ENCODE measurements at regions not wholly inside any gene's neighbourhood (a gene's known extent, or its start where the extent isn't known, plus 50 kb on each side); places are given as distances from the start of the nearest gene placed in this dataset.

DNA sequence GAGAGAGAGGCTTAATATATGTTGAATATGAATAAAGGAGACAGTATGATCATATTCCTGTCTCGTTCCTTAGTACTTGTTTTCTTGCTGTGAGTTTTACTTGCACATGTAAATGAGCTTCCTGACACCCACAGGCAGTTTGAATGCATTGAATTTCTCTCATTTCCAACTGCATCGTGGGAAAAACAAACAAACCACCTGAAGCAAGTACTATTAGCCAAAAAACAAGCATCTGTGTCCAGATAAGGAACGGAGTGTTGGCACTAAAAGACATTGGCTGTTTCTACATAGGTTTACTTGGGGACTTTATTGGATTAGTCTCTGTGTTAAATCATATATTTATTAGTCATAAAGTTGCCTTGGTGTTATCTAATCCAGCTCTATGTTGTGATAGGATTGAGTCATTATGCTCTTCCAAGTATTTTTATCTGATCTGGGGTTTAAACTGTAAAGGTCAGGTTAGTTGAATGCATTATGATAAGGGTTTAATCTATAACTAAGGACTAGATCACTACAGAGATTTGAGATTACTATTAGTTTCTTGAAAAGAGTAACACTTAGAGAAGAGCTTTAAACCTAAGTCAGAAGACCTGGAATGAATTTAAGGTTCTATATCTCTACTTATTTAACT, 339.0 kb upstream of the SPANXN4 start:
- Histone ChIP-seq H3K4me3 (replicated peaks; ENCODE audit: insufficient read depth, low read length) (no peak overlapping the region), H3K27me3 (ENCODE audit: insufficient read depth, poor library complexity, severe bottlenecking) (no peaks in the 10 kb centered on the region), H3K27ac (replicated peaks) (no peak overlapping the region)
- no peak for DNase-seq (ENCODE audit: low read depth in 1 of 2, low spot score in 1 of 2)
- TF ChIP-seq POLR2AphosphoS5 (IDR thresholded peaks at IDR 0.05; ENCODE audit: low read depth) = no peak
- TF ChIP-seq, protein P1, sequence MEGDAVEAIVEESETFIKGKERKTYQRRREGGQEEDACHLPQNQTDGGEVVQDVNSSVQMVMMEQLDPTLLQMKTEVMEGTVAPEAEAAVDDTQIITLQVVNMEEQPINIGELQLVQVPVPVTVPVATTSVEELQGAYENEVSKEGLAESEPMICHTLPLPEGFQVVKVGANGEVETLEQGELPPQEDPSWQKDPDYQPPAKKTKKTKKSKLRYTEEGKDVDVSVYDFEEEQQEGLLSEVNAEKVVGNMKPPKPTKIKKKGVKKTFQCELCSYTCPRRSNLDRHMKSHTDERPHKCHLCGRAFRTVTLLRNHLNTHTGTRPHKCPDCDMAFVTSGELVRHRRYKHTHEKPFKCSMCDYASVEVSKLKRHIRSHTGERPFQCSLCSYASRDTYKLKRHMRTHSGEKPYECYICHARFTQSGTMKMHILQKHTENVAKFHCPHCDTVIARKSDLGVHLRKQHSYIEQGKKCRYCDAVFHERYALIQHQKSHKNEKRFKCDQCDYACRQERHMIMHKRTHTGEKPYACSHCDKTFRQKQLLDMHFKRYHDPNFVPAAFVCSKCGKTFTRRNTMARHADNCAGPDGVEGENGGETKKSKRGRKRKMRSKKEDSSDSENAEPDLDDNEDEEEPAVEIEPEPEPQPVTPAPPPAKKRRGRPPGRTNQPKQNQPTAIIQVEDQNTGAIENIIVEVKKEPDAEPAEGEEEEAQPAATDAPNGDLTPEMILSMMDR (IDR thresholded peaks at IDR 0.05; ENCODE audit: insufficient read depth, low read length) = no peak
- TF ChIP-seq, protein P2, sequence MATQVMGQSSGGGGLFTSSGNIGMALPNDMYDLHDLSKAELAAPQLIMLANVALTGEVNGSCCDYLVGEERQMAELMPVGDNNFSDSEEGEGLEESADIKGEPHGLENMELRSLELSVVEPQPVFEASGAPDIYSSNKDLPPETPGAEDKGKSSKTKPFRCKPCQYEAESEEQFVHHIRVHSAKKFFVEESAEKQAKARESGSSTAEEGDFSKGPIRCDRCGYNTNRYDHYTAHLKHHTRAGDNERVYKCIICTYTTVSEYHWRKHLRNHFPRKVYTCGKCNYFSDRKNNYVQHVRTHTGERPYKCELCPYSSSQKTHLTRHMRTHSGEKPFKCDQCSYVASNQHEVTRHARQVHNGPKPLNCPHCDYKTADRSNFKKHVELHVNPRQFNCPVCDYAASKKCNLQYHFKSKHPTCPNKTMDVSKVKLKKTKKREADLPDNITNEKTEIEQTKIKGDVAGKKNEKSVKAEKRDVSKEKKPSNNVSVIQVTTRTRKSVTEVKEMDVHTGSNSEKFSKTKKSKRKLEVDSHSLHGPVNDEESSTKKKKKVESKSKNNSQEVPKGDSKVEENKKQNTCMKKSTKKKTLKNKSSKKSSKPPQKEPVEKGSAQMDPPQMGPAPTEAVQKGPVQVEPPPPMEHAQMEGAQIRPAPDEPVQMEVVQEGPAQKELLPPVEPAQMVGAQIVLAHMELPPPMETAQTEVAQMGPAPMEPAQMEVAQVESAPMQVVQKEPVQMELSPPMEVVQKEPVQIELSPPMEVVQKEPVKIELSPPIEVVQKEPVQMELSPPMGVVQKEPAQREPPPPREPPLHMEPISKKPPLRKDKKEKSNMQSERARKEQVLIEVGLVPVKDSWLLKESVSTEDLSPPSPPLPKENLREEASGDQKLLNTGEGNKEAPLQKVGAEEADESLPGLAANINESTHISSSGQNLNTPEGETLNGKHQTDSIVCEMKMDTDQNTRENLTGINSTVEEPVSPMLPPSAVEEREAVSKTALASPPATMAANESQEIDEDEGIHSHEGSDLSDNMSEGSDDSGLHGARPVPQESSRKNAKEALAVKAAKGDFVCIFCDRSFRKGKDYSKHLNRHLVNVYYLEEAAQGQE (IDR thresholded peaks at IDR 0.05; ENCODE audit: insufficient replicate concordance, low read depth) = no peak
- TF ChIP-seq GABPA (IDR thresholded peaks at IDR 0.05; ENCODE audit: low read depth) = no peak
- TF ChIP-seq SPI1 (IDR thresholded peaks at IDR 0.05; ENCODE audit: borderline replicate concordance, low read depth) = no peak

DNA sequence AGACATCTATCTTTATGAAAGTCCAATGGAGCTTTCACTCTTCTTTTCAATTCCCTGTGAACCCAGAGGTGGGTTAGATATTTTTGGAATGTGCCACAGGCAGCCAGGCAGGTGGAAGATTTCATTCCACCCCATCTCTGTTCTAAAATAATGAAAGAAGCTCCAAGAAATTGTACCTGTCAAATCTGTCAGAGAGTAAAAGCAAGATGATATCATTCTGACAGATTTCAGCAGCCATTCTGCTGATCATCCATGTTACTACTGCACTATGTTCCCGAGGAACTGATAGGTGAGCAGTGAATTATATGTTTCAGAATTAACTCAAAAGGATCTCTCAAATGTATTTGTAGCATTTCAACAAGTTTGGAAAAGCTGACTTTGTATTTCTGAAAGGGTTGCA, 339.5 kb upstream of the SPANXN4 start:
- Histone ChIP-seq H3K4me3 (replicated peaks; ENCODE audit: insufficient read depth, low read length) (no peak overlapping the region), H3K27me3 (ENCODE audit: insufficient read depth, poor library complexity, severe bottlenecking) (no peaks in the 10 kb centered on the region), H3K27ac (replicated peaks) (no peak overlapping the region)
- DNase-seq (ENCODE audit: low read depth in 1 of 2, low spot score in 1 of 2) = no peak
- no peak for TF ChIP-seq GABPA (IDR thresholded peaks at IDR 0.05; ENCODE audit: low read depth)
- TF ChIP-seq, protein P2 (IDR thresholded peaks at IDR 0.05; ENCODE audit: insufficient replicate concordance, low read depth) = no peak
- no peak for TF ChIP-seq POLR2AphosphoS5 (IDR thresholded peaks at IDR 0.05; ENCODE audit: low read depth)
- TF ChIP-seq, protein P1 (IDR thresholded peaks at IDR 0.05; ENCODE audit: insufficient read depth, low read length) = no peak
- no peak for TF ChIP-seq SPI1 (IDR thresholded peaks at IDR 0.05; ENCODE audit: borderline replicate concordance, low read depth)

DNA sequence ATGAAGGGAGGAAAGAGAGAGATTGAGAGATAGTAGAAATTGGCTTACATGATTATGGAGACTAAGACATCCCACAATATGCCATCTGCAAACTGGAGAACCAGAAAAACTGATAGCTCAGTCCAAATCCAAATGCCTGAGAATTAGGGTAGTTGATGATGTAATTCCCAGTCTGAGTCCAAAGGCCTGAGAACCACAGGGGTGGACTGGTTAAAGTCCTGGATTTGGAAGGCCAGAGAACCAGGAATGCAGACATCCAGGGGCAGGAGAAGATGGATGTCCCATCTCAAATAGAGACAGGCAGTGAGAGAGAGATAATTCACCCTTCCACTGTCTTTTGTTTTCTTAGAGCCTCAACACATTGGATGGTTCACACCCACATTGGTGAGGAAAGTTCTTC, 345.7 kb upstream of the SPANXN4 start:
- TF ChIP-seq GABPA (IDR thresholded peaks at IDR 0.05; ENCODE audit: low read depth) (no peak), POLR2AphosphoS5 (IDR thresholded peaks at IDR 0.05; ENCODE audit: low read depth) (no peak), SPI1 (IDR thresholded peaks at IDR 0.05; ENCODE audit: borderline replicate concordance, low read depth) (no peak)
- TF ChIP-seq, protein P1 (IDR thresholded peaks at IDR 0.05; ENCODE audit: insufficient read depth, low read length) = no peak
- TF ChIP-seq, protein P2 (IDR thresholded peaks at IDR 0.05; ENCODE audit: insufficient replicate concordance, low read depth) = no peak
- DNase-seq (ENCODE audit: low read depth in 1 of 2, low spot score in 1 of 2) = no peak
- H3K4me3 ChIP-seq (replicated peaks; ENCODE audit: insufficient read depth, low read length) = no peak overlapping the region
- H3K27ac ChIP-seq (replicated peaks) = no peak overlapping the region
- no peaks in the 10 kb centered on the region for H3K27me3 ChIP-seq (ENCODE audit: insufficient read depth, poor library complexity, severe bottlenecking)

All from HL-60 (cell line).